ENCODE measurements at regions not wholly inside any gene's neighbourhood (a gene's known extent, or its start where the extent isn't known, plus 50 kb on each side); places are given as distances from the start of the nearest gene placed in this dataset.

DNA sequence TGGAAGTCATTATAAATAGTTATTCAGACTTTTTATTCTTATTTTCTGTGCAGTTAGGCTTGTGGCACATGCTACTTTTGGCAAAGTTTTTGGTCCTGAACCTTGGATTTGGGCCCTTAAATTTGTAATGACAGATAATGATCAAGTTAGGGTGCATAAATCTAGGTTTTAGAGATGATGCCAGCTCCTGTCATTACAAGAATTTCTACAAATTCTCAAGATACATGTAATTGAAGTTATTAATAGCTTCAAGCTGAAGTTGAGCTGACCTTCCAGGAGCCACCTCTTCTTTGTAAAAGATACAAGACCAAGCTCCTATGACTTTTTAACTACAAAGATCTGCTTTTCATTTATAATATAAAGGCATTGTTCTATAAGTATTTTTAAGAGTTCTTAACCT, 255.6 kb upstream of the UGT8 start:
- TF ChIP-seq, protein P1, sequence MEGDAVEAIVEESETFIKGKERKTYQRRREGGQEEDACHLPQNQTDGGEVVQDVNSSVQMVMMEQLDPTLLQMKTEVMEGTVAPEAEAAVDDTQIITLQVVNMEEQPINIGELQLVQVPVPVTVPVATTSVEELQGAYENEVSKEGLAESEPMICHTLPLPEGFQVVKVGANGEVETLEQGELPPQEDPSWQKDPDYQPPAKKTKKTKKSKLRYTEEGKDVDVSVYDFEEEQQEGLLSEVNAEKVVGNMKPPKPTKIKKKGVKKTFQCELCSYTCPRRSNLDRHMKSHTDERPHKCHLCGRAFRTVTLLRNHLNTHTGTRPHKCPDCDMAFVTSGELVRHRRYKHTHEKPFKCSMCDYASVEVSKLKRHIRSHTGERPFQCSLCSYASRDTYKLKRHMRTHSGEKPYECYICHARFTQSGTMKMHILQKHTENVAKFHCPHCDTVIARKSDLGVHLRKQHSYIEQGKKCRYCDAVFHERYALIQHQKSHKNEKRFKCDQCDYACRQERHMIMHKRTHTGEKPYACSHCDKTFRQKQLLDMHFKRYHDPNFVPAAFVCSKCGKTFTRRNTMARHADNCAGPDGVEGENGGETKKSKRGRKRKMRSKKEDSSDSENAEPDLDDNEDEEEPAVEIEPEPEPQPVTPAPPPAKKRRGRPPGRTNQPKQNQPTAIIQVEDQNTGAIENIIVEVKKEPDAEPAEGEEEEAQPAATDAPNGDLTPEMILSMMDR (IDR thresholded peaks at IDR 0.05) = no peak
- no peak for TF ChIP-seq POLR2AphosphoS5 (IDR thresholded peaks at IDR 0.05)
